ENCODE measurements at regions not wholly inside any gene's neighbourhood (a gene's known extent, or its start where the extent isn't known, plus 50 kb on each side); places are given as distances from the start of the nearest gene placed in this dataset.

DNA sequence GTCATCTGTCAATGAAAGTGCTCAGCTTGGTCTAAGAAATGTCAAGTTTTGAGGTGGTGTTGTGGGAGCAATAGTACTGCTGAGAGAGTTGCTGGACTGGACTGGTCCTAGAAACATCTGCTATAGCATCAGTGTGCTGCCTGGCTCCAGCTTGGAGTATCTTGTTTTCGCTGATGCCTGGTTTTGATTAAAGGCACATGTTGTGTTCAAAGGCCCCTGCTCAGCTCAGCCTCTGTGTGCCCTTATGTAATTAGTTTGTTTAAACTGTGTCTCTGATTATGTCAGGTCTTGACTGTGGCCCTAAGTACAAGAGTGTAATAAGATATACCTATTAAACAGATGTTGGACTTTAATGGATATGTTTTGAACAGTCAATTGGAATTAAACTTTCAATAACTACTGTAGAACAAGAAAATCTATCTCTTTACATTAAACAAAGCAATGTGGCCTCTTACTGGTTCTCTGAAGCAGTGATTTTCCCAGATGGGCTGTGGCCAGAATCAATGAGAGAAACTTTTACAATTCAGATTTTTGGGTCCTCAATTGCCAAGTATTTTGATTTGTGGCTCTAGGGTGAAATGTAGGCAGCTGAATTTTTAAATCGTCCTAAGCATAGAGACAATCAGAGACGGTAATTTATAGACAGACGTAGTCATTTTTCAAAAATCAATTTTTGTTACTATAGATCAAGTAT, 668.2 kb downstream of the DHX35 start:
- no peaks in the 10 kb centered on the region for H3K4me1 ChIP-seq
- peaks cover 0 to 3% (median 0%) of the 10 kb centered on the region in 3 donors for H3K9me3 ChIP-seq
- no peak for ATAC-seq
- TF ChIP-seq CTCF (IDR thresholded peaks at IDR 0.05) = no peak
- no peak for TF ChIP-seq POLR2AphosphoS5 (IDR thresholded peaks at IDR 0.05)
- no peak for TF ChIP-seq POLR2A (IDR thresholded peaks at IDR 0.05)
- no peak for TF ChIP-seq EP300 (IDR thresholded peaks at IDR 0.05)
- no peaks in the 10 kb centered on the region for H3K27me3 ChIP-seq
- H3K27ac ChIP-seq = no peak overlapping the region
- H3K4me3 ChIP-seq = no peak overlapping the region
- WGBS, 2 donors (ENCODE audit: low coverage in 1 of 2) = 67 to 86% methylated on average over 3 to 4 of the region's 4 CpGs
- no peaks in the 10 kb centered on the region for H3K36me3 ChIP-seq

GRCh38 chr20:39627765-39628164, 665.6 kb downstream of the DHX35 start:
- WGBS, 2 donors (ENCODE audit: low coverage in 1 of 2) = 75 to 82% methylated on average over 1 of the region's 1 CpG
- ATAC-seq = peak; percentile 57

GRCh38 chr20:39624316-39624715, 662.2 kb downstream of the DHX35 start:
- no peak for TF ChIP-seq POLR2A (IDR thresholded peaks at IDR 0.05)
- no peak for TF ChIP-seq CTCF (IDR thresholded peaks at IDR 0.05)
- TF ChIP-seq EP300 (IDR thresholded peaks at IDR 0.05) = no peak
- TF ChIP-seq POLR2AphosphoS5 (IDR thresholded peaks at IDR 0.05) = no peak
- no peaks in the 10 kb centered on the region for H3K36me3 ChIP-seq
- 71 to 83% methylated on average over 1 of the region's 1 CpG for WGBS, 2 donors (ENCODE audit: low coverage in 1 of 2)
- no peak overlapping the region for H3K27ac ChIP-seq
- no peaks in the 10 kb centered on the region for H3K4me1 ChIP-seq
- no peak overlapping the region for H3K4me3 ChIP-seq
- H3K9me3 ChIP-seq = peaks cover 0 to 5% (median 0%) of the 10 kb centered on the region in 3 donors
- ATAC-seq = no peak
- H3K27me3 ChIP-seq = no peaks in the 10 kb centered on the region

More at GRCh38 chr20:39627765-39628164, 665.6 kb downstream of the DHX35 start:
- no peak for TF ChIP-seq POLR2A (IDR thresholded peaks at IDR 0.05)
- no peak for TF ChIP-seq EP300 (IDR thresholded peaks at IDR 0.05)
- no peak for TF ChIP-seq POLR2AphosphoS5 (IDR thresholded peaks at IDR 0.05)
- TF ChIP-seq CTCF (IDR thresholded peaks at IDR 0.05) = no peak
- no peaks in the 10 kb centered on the region for H3K4me1 ChIP-seq
- H3K27ac ChIP-seq = no peak overlapping the region
- no peak overlapping the region for H3K4me3 ChIP-seq
- H3K27me3 ChIP-seq = no peaks in the 10 kb centered on the region
- no peaks in the 10 kb centered on the region for H3K36me3 ChIP-seq
- peaks cover 0 to 5% (median 0%) of the 10 kb centered on the region in 3 donors for H3K9me3 ChIP-seq

- no peak overlapping the region for H3K27ac ChIP-seq
- no peak for TF ChIP-seq POLR2AphosphoS5 (IDR thresholded peaks at IDR 0.05)
- no peak for TF ChIP-seq CTCF (IDR thresholded peaks at IDR 0.05)
- TF ChIP-seq POLR2A (IDR thresholded peaks at IDR 0.05) = no peak
- no peak for TF ChIP-seq EP300 (IDR thresholded peaks at IDR 0.05)
Measured at GRCh38 chr20:39623584-39624234, 661.6 kb downstream of the DHX35 start.

More at GRCh38 chr20:39623584-39624234, 661.6 kb downstream of the DHX35 start:
- 28 to 37% methylated on average over 2 of the region's 2 CpGs for WGBS, 2 donors (ENCODE audit: low coverage in 1 of 2)
- ATAC-seq = peak; percentile 50
- Histone ChIP-seq H3K4me3 (no peak overlapping the region), H3K4me1 (no peaks in the 10 kb centered on the region), H3K36me3 (no peaks in the 10 kb centered on the region), H3K27me3 (no peaks in the 10 kb centered on the region), H3K9me3 (peaks cover 0 to 5% (median 0%) of the 10 kb centered on the region in 3 donors)
